ENCODE measurements at regions not wholly inside any gene's neighbourhood (a gene's known extent, or its start where the extent isn't known, plus 50 kb on each side); places are given as distances from the start of the nearest gene placed in this dataset.

GRCh38 chr4:23276076-23276475 is 583.3 kb downstream of the GBA3 start:
- no peak for TF ChIP-seq SIN3A (IDR thresholded peaks at IDR 0.05; ENCODE audit: borderline replicate concordance, insufficient read depth, low read depth, low read length)
- TF ChIP-seq CTCF (IDR thresholded peaks at IDR 0.05): no peak
- no peak for TF ChIP-seq TCF7L2 (IDR thresholded peaks at IDR 0.05; ENCODE audit: low read depth, low read length)
- TF ChIP-seq, protein P1, sequence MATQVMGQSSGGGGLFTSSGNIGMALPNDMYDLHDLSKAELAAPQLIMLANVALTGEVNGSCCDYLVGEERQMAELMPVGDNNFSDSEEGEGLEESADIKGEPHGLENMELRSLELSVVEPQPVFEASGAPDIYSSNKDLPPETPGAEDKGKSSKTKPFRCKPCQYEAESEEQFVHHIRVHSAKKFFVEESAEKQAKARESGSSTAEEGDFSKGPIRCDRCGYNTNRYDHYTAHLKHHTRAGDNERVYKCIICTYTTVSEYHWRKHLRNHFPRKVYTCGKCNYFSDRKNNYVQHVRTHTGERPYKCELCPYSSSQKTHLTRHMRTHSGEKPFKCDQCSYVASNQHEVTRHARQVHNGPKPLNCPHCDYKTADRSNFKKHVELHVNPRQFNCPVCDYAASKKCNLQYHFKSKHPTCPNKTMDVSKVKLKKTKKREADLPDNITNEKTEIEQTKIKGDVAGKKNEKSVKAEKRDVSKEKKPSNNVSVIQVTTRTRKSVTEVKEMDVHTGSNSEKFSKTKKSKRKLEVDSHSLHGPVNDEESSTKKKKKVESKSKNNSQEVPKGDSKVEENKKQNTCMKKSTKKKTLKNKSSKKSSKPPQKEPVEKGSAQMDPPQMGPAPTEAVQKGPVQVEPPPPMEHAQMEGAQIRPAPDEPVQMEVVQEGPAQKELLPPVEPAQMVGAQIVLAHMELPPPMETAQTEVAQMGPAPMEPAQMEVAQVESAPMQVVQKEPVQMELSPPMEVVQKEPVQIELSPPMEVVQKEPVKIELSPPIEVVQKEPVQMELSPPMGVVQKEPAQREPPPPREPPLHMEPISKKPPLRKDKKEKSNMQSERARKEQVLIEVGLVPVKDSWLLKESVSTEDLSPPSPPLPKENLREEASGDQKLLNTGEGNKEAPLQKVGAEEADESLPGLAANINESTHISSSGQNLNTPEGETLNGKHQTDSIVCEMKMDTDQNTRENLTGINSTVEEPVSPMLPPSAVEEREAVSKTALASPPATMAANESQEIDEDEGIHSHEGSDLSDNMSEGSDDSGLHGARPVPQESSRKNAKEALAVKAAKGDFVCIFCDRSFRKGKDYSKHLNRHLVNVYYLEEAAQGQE (IDR thresholded peaks at IDR 0.05; ENCODE audit: insufficient read depth in 1 of 2, low read depth in 2 of 2, low read length in 1 of 2): no peak
- TF ChIP-seq POLR2AphosphoS5 (IDR thresholded peaks at IDR 0.05; ENCODE audit: low read depth, low read length): no peak
- Histone ChIP-seq H3K4me3 (ENCODE audit: low read depth in 2 of 2, low read length in 2 of 2) (no peak overlapping the region), H3K9me3 (ENCODE audit: control insufficient read depth, insufficient read depth, low read depth, low read length) (no peaks in the 10 kb centered on the region), H3K4me1 (ENCODE audit: control insufficient read depth, insufficient read depth, low read length) (no peaks in the 10 kb centered on the region), H3K36me3 (ENCODE audit: control insufficient read depth, insufficient read depth, low read length) (no peaks in the 10 kb centered on the region), H3K27me3 (ENCODE audit: control insufficient read depth, insufficient read depth, low read length) (no peaks in the 10 kb centered on the region), H3K27ac (ENCODE audit: low read length) (no peak overlapping the region)
- in situ Hi-C loops (cut with HindIII; ENCODE audit: low pct_unique_long_range_greater_than_20kb, low sequenced_read_pairs): no loop called here
- ChIA-PET CTCF (no interaction called here), POLR2A (no interaction called here)
- BruUV-seq (replicated peaks): no TSS peak
- DNase-seq (ENCODE audit: low read depth, low spot score) (no peak), ATAC-seq (no peak)
- intact Hi-C loops (cut with micrococcal nuclease; ENCODE audit: unreplicated experiment): no loop called here

DNA sequence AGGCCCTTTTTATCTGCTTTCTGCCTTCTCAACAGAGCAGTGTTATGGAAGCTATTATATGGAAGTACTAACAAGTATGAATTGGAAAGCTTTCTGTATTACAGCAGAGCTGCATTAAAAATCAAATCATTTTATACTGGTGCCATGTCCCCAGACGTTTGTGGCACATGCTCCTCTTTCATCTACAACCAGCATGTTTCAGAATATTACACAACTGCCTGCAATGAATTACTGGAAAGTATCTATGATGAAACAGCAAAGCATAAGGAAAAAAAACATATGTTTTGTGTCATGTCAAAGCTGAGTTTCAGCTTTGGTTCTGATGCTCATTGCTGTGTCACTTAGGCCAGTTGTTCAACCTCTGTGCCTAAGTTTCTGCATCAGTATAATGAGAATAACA is 576.8 kb downstream of the GBA3 start:
- POLR2A ChIA-PET: interaction anchor here (0.5 kb wide), 1 partner anchor 175 kb away, joined by 3 read pairs; no protein-coding TSS in a partner anchor
- BruUV-seq (replicated peaks): no TSS peak
- no peak overlapping the region for H3K27ac ChIP-seq (ENCODE audit: low read length)
- intact Hi-C loops (cut with micrococcal nuclease; ENCODE audit: unreplicated experiment): no loop called here
- H3K4me3 ChIP-seq (ENCODE audit: low read depth in 2 of 2, low read length in 2 of 2): no peak overlapping the region
- CTCF ChIA-PET: no interaction called here
- no peaks in the 10 kb centered on the region for H3K36me3 ChIP-seq (ENCODE audit: control insufficient read depth, insufficient read depth, low read length)
- no peaks in the 10 kb centered on the region for H3K27me3 ChIP-seq (ENCODE audit: control insufficient read depth, insufficient read depth, low read length)
- TF ChIP-seq POLR2AphosphoS5 (IDR thresholded peaks at IDR 0.05; ENCODE audit: low read depth, low read length): no peak
- no peak for TF ChIP-seq SIN3A (IDR thresholded peaks at IDR 0.05; ENCODE audit: borderline replicate concordance, insufficient read depth, low read depth, low read length)
- TF ChIP-seq, protein P1 (IDR thresholded peaks at IDR 0.05; ENCODE audit: insufficient read depth in 1 of 2, low read depth in 2 of 2, low read length in 1 of 2): no peak
- TF ChIP-seq CTCF (IDR thresholded peaks at IDR 0.05): no peak
- TF ChIP-seq TCF7L2 (IDR thresholded peaks at IDR 0.05; ENCODE audit: low read depth, low read length): no peak
- no peaks in the 10 kb centered on the region for H3K9me3 ChIP-seq (ENCODE audit: control insufficient read depth, insufficient read depth, low read depth, low read length)
- in situ Hi-C loops (cut with HindIII; ENCODE audit: low pct_unique_long_range_greater_than_20kb, low sequenced_read_pairs): no loop called here
- H3K4me1 ChIP-seq (ENCODE audit: control insufficient read depth, insufficient read depth, low read length): no peaks in the 10 kb centered on the region
- ATAC-seq (no peak), DNase-seq (ENCODE audit: low read depth, low spot score) (no peak)
